ENCODE measurements at regions not wholly inside any gene's neighbourhood (a gene's known extent, or its start where the extent isn't known, plus 50 kb on each side); places are given as distances from the start of the nearest gene placed in this dataset.

GRCh38 chr22:27062910-27063309 is 405.5 kb downstream of the MIAT start:
- no peaks in the 10 kb centered on the region for H3K27me3 ChIP-seq

GRCh38 chr22:27063406-27063805 is 406.0 kb downstream of the MIAT start:
- peak overlapping the region in 1 of 2 donors; percentile 10 for H3K27ac ChIP-seq
- no peak for TF ChIP-seq CTCF (IDR thresholded peaks at IDR 0.05)
- H3K4me1 ChIP-seq: peaks cover 0 to 14% (median 4%) of the 10 kb centered on the region in 4 donors
- intact Hi-C loops (cut with DNase I; ENCODE audit: low total_unique reads): no loop called here
- no peaks in the 10 kb centered on the region for H3K36me3 ChIP-seq
- no peaks in the 10 kb centered on the region for H3K9me3 ChIP-seq
- H3K4me3 ChIP-seq: no peak overlapping the region
- H3K27me3 ChIP-seq: no peaks in the 10 kb centered on the region
- no peak for DNase-seq

More at GRCh38 chr22:27062910-27063309, 405.5 kb downstream of the MIAT start:
- no peak overlapping the region for H3K4me3 ChIP-seq
- H3K27ac ChIP-seq: no peak overlapping the region
- intact Hi-C loops (cut with DNase I; ENCODE audit: low total_unique reads): no loop called here
- no peak for TF ChIP-seq CTCF (IDR thresholded peaks at IDR 0.05)
- H3K4me1 ChIP-seq: peaks cover 0 to 14% (median 4%) of the 10 kb centered on the region in 4 donors
- no peak for DNase-seq
- H3K9me3 ChIP-seq: no peaks in the 10 kb centered on the region
- no peaks in the 10 kb centered on the region for H3K36me3 ChIP-seq

- Histone ChIP-seq H3K4me1 (peaks cover 0 to 14% (median 4%) of the 10 kb centered on the region in 4 donors), H3K9me3 (no peaks in the 10 kb centered on the region), H3K4me3 (no peak overlapping the region), H3K27me3 (no peaks in the 10 kb centered on the region), H3K27ac (peak overlapping the region in 1 of 2 donors; percentile 10), H3K36me3 (no peaks in the 10 kb centered on the region)
- DNase-seq: no peak
- intact Hi-C loops (cut with DNase I; ENCODE audit: low total_unique reads): no loop called here
- TF ChIP-seq CTCF (IDR thresholded peaks at IDR 0.05): no peak
Measured at GRCh38 chr22:27063841-27064240, 406.5 kb downstream of the MIAT start.

DNA sequence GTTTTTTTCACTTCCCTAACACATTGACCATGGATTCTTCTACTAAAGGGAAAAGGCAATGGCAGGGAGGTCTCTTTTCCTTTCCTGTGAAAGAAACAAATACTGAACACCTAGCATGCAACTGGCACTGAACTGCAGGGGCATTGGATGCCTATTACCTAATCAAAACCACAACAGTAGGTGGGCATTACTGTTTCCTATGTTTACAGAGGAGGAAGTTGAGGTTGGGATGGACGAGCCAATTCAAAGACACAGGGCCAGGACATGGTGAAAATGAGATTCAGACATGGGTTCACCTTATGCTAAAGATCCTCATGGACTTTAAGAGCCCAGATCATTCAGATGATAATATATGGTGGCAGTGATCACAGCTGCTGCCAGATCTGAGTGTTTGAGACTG is 407.0 kb downstream of the MIAT start:
- H3K9me3 ChIP-seq: no peaks in the 10 kb centered on the region
- no peaks in the 10 kb centered on the region for H3K27me3 ChIP-seq
- no peaks in the 10 kb centered on the region for H3K36me3 ChIP-seq
- intact Hi-C loops (cut with DNase I; ENCODE audit: low total_unique reads): no loop called here
- DNase-seq: no peak
- TF ChIP-seq CTCF (IDR thresholded peaks at IDR 0.05): no peak
- H3K4me3 ChIP-seq: no peak overlapping the region
- H3K27ac ChIP-seq: no peak overlapping the region
- peaks cover 0 to 14% (median 4%) of the 10 kb centered on the region in 4 donors for H3K4me1 ChIP-seq

DNA sequence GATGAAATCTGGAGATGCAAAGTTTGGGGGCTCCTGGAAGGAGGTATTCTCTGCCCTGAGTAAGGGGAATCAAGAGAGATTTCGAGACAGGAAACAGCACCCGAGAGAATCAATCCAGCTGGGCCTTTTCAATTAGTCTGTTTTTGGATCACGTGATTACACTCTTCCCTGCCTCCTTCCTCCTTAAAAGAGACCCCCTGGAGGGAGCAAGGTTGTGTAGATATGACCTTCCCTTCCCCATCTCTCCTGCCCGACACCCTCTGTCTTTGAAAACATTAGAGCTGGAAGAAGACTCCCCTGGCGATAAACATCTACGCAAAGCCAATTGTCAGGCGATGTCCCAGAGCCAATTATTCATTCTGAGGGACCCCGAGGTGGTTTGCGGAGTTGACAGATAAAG is 407.9 kb downstream of the MIAT start:
- no peak overlapping the region for H3K27ac ChIP-seq
- no peak for DNase-seq
- no peaks in the 10 kb centered on the region for H3K27me3 ChIP-seq
- no peaks in the 10 kb centered on the region for H3K36me3 ChIP-seq
- intact Hi-C loops (cut with DNase I; ENCODE audit: low total_unique reads): no loop called here
- TF ChIP-seq CTCF (IDR thresholded peaks at IDR 0.05): no peak
- H3K4me3 ChIP-seq: no peak overlapping the region
- no peaks in the 10 kb centered on the region for H3K9me3 ChIP-seq
- H3K4me1 ChIP-seq: peaks cover 0 to 14% (median 4%) of the 10 kb centered on the region in 4 donors

GRCh38 chr22:27066856-27067255 is 409.5 kb downstream of the MIAT start:
- intact Hi-C loops (cut with DNase I; ENCODE audit: low total_unique reads): no loop called here
- no peaks in the 10 kb centered on the region for H3K9me3 ChIP-seq
- peaks cover 0 to 14% (median 4%) of the 10 kb centered on the region in 4 donors for H3K4me1 ChIP-seq
- H3K36me3 ChIP-seq: no peaks in the 10 kb centered on the region
- no peaks in the 10 kb centered on the region for H3K27me3 ChIP-seq
- H3K4me3 ChIP-seq: no peak overlapping the region
- no peak overlapping the region for H3K27ac ChIP-seq
- DNase-seq: no peak
- TF ChIP-seq CTCF (IDR thresholded peaks at IDR 0.05): no peak

Measured in tibial artery (tissue), 4 donors.